ENCODE measurements at regions not wholly inside any gene's neighbourhood (a gene's known extent, or its start where the extent isn't known, plus 50 kb on each side); places are given as distances from the start of the nearest gene placed in this dataset.

DNA sequence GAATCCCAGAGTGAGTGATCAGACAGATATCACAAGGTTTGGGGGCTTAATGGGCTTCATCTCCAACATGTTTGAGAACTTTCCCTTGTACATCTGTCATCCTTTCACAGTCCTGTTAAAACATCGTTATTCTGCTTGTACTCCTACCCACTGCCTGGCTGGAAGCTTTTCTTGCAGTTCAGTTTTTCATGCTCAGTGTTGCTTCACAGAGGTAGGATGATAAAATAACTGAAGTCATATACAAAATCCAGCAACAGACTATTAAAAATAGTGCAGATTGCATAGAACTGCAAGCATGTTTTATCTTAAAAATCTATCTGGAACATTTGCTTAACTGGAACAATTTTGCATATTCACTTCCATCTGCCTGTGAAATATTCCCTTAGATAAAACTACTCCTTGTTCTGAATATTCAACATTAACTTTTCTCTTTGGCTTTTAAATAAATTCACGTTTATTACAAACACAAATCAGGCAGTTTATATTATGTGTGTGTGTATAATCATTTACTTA lies 579.6 kb upstream of the IGFBP7 start:
- DNase-seq (ENCODE audit: low read depth) = no peak

DNA sequence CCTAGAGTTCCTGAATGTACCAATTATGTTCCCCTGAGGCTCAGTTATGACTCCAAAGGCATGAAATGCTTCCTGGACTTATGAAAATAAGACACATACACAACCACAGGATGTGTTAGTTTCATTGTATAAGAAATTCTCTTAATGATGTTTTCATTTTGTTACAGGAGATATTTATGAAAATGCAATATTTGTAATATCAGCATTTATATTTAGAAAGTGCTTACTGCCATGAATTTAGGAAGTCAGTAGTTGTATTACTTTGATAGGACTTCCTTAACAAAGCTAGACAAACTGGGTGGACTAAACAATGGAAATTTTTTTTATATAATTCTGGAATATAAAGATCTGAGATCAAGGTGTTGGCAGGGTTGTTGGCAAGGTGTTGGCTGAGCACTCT lies 572.1 kb upstream of the IGFBP7 start:
- no peak for DNase-seq (ENCODE audit: low read depth)

DNA sequence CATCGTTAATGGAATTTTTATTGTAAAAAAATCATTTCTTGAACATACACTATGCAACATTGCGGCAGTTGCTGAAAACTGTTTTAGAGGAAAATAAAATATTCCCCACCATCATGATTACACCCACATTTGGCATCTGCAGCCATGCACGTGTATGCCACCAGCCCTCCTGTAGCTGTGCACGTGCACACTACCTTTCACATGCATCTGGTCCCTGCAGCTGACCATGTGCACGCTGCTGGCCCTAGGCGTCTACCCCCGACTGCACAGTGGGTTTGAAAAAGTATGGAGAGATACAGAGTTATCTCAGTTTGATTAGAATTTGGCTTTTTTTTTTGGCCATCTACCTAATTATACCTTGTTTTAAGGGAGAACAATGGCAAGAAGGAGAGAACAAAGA lies 569.8 kb upstream of the IGFBP7 start:
- no peak for DNase-seq (ENCODE audit: low read depth)

DNA sequence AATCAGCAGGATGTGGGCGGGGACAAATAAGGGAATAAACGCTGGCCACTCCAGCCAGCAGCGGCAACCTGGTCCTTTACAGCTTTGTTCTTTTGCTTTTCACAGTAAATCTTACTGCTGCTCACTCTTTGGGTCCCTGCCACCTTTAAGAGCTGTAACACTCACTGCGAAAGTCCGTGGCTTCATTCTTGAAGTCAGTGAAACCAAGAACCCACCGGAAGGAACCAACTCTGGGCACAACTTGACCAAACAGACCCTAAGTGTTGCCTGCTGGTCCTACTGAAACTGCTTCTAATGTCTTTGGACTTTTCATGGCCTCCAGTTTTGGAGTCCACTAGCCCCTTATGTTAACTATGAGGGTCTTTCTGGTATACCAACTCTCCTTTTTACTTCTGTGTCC lies 566.2 kb upstream of the IGFBP7 start:
- DNase-seq (ENCODE audit: low read depth) = no peak

DNA sequence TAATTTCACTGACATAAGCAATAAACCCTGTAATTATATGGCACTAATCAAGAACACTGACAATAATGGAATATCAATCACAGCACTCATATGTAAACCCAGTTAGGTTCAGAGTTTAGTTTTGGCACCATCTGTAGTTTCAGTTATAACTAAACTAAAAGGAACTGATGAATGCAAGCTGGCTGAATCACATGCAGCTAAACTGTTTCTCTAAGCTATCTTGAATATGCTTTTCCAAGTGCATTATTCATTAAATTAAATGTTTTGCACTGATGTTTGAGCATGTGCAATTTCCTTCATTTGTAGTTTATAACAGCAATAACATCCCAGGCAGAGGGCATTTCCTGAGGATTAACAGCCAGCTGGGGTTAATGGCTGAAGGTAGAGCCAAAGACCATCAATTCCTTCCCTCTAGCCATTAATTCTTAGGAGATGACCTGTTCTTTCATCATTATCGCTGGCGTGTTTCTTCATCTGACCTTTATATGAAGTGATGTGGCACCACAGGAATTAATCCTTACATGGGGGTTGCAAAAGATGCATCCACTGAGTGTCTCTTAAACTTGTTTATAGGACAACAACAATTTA lies 562.8 kb upstream of the IGFBP7 start:
- DNase-seq (ENCODE audit: low read depth) = no peak

DNA sequence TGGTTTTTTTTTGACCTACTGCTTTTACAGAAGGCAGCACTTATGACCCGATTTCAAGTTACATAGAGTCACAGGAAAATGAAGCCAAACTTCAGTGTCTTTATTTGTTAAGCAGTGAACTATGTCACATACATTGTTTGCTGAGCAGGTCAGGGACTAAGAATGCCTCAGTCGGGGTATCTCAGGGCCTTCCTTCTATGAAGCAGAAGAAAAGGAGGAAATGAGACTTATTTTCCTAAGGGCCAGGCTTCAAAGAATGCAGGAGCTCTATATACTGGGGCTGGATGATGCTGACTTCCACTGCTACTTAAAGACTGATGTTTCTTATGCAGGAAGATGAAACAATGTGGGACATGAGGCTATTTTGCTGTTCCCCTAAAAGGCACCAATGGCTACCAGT lies 558.4 kb upstream of the IGFBP7 start:
- DNase-seq (ENCODE audit: low read depth) = no peak

DNA sequence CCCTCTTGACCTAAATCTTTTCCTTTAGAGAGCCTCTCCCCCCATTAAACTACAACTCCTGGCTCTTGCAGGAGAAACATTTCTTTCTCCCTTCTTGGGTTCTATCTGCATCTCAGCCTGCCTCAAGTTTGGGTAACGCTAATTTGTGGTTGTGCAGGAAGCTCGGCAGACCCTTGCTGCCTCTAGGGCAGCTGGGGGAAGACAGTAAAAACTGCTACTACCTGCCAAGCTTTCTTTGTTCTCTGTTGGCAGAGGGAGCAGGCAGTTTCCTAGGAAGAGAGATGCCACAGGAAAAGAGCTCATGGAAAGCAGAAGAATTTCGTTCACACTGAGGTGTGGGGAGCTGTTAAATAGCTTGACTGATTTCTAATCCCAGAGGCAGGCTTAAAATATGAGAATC lies 555.6 kb upstream of the IGFBP7 start:
- DNase-seq (ENCODE audit: low read depth) = no peak

DNA sequence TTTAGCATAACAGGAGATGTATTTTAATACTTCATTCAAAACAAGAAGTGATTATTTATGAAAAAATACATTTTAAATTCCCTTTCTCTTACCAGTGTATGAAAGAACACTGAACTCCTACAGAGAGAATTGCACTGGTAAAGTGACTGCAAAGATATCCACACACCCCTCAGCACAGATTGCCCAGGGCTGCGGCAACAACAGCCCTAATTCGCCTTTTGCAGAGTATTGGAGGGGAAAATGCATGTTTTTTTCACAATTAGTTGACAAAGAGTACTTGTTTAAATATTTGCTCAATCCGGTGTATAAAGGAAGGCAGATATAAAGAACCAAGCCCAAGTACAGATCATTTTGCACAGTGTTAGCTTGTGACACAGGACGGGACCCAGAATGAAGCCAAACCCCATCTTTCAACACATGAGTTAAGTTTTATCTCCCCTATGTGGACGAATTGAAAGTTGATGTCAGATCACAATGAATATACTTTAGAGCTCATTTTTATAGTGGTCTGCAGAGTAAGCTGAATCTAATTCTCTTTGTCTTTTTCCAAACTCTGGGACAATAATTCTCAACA lies 551.4 kb upstream of the IGFBP7 start:
- DNase-seq (ENCODE audit: low read depth) = no peak

DNA sequence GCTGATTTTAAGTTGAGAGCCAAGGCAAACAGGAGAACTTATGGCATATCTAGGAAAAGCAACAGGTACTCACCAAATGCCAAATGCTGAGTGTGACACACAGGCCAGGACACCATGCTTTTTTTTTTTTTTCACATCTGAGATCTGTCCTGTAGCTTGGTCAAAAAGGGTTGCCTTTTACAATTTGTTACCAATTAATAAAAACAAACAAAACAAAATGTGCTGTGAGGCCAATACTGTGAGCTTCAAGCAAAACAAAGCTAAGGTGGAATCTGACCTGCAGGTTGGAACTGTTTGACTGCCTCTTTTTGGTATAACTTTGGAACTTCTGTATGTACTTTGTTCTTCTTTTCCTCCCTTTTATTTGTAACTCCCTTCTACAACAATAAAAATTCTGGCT lies 548.5 kb upstream of the IGFBP7 start:
- DNase-seq (ENCODE audit: low read depth) = no peak

DNA sequence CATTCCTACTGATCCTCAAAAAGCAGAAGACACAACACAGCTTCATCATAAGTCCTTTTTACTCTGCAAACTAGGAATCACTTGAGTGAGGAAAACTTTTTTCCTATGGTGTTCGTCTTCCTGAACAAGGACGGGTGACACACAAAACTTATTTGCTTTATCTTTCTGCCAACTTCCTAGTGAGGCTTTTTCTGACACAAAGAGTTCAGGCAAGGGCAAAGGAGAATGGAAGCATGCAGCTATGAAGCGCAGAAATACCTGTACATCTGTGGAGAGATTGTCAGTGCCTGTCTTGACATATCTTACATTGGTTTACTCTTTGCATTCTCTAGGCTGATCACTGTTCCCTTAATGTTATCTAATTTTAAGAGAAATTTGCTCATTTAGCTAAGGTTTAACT lies 548.0 kb upstream of the IGFBP7 start:
- no peak for DNase-seq (ENCODE audit: low read depth)

DNA sequence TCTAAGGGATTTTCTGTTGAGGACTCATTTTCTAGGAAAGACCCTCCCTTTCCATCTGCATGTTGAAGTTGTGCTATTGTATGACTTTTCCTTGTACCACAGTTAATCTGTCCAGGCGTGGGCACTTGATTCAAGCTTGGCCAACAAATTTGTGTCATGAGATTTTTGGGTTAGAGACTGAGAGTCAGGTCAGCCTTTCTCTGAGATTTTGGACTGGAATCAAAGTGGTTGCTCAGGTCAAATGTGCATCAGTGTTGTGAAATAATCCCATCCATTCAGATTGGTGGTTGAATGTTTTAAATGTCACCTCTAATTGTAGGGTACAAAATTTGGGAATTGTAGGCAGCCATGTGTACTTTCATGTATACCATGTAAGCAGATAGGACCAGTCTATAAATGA lies 545.2 kb upstream of the IGFBP7 start:
- no peak for DNase-seq (ENCODE audit: low read depth)

DNA sequence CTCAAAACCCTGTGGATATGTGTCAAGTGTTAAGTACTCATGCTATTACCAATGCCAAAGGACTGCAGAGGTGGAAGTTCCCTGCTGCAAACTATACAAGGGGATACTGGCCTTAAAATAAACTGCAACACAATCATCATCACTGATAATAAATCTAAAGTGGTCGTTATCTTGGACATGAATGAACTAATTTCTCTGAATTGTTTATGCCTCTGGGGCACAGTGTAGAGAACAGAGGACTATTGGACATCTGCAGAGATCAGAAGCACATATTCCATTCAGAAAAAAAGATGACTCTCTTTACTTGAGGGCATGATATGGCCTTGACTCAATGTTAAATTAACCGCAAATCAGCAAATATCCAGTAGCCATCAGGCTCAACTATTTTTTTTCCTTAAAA lies 542.6 kb upstream of the IGFBP7 start:
- no peak for DNase-seq (ENCODE audit: low read depth)

DNA sequence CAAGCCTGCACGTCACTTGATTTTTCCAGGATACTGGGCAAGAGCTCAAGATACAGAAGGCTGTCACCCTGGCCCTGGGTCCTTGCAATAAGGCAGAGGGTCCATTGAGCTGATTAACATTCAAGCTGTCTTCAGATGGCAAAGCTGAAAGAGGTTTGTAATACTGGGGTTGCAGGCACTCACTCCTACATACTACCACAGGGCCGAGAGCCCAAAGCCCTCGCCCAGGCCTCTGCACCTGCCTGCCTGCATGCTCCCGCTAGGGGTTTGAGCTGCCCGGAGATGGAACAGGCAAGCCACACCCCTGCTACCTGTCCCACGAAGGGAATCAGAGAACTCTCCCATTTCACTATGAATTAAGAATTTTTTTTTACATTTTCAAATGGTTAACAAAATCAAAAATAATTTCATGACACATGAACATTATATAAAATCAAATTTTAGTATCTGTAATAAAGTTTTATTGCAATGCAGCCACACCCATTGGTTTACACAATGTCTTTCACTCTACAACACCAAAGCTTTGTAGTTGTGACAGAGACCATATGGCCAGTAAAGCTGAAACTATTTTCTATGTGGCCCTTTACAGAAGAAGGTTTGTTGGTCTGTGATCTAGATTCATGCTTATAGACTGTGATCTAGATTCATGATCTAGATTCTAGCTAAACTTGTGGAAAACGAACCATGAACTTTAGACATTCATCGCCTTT lies 530.4 kb upstream of the IGFBP7 start:
- DNase-seq (ENCODE audit: low read depth) = no peak

DNA sequence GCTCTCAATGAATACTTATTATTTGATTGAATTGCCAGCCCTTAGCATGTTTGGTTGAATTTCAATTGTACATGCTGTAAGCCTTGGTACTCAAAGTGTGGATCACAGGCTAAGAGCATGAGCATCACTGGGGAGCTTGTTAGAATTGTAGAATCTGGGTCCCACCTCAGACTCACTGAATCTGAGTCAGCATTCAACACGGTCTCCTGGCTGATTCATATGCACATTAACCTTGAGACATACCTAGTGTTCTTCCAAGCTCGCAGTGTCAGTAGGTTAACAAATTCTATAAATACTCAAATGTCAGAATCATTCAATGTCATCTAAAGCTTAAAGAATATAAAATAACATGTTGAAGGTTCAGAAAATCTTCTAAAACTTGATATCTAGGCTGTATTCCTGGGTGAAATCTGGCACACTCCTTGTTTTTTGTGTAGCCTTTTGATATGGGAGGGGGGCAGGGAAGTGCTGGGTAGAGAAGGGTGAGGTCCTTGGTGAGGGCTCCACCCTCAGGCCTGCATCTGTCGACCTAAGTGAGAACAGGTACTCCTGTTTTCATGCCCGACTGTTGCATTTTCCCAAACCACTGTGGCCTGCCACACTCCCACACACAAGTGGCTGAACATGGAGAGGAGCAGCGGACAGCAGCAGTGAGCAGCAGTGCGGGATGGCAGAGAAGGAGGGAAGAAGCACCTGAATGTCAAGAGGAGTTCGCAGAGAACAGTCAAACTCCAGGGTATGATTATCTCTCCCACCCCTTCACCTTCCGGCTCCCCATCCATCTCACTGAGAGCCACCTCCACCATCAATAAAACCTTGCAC lies 529.6 kb upstream of the IGFBP7 start:
- no peak for DNase-seq (ENCODE audit: low read depth)

DNA sequence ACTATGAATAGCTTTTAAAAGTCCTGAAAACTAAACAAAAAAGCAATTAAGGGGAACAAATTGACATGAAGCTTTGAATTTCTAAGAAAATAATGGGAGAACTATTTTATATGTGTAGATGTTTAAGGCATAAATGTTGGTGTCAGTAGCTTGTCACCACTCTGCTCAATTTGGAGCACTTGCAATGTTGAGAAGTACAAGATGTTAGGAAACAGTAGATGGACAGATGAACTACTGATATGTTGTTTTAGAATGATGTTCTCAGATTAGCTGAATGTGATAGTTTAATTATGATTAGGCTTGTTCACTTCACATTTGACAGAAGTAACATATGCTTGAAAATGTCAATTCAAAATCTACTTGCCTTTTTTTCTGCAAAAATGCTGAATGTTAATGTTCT lies 525.7 kb upstream of the IGFBP7 start:
- no peak for DNase-seq (ENCODE audit: low read depth)

DNA sequence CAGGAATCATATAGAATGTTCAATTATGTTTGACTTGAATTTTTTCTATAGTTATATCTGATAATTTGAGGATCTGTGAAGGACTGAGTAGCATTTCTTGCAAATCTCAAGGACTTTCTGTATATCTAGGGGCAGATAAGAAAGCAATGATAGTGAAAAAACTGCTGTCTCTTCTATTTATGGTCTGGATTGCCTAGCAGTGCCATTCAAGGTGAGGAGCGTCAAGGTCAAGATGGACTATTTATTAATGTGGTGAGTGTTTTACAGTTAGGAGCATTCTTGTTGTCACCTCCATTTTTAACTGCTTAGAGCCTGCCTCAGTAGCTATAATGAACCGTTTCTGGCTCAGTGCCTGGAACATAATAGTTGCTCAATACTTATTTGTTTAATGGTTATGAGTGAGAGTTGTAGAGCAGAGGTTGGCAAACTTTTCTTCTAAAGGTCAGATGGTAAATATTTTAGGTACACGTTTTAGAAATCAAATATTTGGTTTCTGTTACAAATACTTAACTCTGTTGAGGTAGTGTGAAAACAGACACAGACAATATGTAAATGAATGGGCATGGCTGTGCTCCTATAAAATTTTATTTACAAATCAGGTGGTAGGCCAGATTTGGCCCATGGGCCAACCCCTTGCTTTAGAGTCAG lies 523.2 kb upstream of the IGFBP7 start:
- no peak for DNase-seq (ENCODE audit: low read depth)

DNA sequence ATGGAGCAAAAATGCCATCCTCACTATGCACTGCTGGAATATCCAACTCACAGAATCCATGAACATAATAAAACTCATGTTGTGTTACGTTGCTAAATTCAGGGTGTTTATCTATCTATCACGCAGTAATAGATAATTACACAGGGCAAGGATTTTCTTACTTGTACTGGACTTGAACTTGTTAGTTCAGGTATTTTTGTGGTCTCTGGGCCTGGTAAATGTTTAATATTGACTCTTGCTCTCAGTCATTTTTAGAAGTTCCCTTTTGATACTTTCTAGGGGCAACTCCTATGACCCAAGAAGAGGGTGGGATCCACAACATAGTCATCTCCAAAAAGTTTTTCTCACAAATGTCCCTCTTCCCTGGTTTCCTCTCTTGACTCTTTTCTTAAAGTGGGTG lies 522.4 kb upstream of the IGFBP7 start:
- no peak for DNase-seq (ENCODE audit: low read depth)

DNA sequence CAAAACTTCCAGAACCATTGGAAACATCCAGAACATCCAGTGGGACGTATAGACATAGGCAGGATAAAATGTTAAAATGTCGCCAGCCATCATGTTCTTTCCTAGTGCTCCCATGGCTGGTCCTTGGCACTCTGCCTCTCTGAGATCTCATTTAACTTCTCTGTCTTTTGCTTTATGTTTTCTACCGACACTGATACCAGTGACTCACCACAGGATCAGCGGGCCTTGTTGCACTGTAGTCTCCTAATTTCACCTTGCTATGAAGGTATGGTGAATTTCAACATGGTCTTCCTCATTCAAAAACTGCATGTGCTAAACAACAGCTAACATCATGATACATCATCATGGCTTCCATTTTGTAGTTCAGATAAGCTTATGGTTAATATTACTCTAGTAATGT lies 521.0 kb upstream of the IGFBP7 start:
- no peak for DNase-seq (ENCODE audit: low read depth)

DNA sequence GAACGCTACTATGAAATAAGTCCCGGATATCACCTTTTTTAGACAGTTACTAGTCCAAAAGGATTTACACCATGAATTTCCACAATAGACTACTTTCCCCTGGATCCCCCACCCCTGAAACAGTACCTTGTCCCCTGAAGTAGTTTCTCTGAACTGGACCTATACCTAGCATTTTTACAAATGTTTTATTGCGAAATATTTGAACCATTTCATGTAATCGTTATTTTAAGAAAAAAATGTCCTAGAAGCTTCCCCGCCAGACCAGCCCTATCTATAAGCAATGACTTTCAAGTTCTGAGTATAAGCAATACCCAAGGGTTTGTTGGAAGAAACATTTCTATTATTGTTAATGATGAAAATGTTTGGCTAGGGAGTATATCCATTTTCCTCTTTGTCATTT lies 517.8 kb upstream of the IGFBP7 start:
- no peak for DNase-seq (ENCODE audit: low read depth)

DNA sequence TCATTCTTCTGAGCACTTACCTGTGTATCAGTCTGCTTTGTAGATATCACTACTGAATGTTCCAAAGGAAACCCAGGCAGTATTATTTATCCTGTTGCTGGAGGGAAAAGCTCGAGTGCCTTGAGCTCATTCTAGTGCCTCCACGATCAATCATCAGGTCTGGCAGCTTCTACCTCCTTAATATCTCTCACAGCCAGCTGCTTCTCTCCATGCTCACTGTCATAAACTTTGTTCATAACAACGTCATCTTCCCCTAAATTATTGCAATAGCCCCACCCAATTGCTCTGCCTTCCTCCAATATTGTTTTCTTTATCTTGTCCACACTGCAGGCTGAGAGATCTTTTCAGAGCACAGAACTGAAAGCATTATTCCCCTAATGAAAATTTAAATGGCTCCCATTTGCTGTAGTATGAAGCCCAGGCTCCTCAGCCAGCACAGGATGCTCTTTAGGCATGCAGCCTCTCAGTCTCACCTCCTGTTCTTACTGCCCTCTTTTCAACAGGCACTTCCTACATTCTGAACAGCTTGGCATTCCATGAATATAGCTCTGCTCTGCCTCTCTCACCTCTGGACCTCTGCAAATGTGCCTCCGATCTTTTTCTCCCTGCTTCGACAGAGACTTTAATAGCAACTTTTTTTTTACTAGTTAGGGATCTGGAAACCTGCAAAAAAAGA lies 504.2 kb upstream of the IGFBP7 start:
- no peak for DNase-seq (ENCODE audit: low read depth)

DNA sequence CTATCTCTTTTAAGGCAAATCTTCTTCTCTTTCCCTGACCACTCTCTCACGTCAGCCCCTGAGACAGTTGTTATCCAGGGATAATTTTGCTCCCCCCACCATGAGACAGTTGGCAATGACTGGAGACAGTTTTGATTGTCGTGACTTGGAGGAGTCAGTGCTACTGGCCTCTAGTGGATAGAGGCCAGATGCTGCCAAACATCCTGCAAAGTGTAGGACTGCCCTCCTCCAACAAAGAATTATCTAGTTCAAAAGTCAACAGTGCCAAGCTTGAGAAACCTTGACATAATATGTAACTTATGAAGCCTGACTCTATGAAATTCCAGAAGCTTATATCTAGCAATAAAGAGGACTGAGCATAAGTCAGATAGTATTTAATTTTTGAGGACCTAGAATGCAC lies 502.1 kb upstream of the IGFBP7 start:
- DNase-seq (ENCODE audit: low read depth) = no peak

Measured in iris pigment epithelial cell (primary cell).